Neural cell (in vitro differentiated cells): ENCODE measurements at regions not wholly inside any gene's neighbourhood (a gene's known extent, or its start where the extent isn't known, plus 50 kb on each side); places are given as distances from the start of the nearest gene placed in this dataset.

Source experiments
- H2AFZ ChIP-seq: fragments of 200-600, 300-800 bp; sonication (generic), shearing (Covaris generic); 2 replicates; pipeline ENCODE4 v1.6.0; 2014; ENCODE audit warnings: low read depth, mild to moderate bottlenecking, antibody characterized with exemption, low read length, moderate library complexity
- H3F3A ChIP-seq: fragments of 200-600 bp; shearing (Covaris generic); 2 replicates; pipeline ENCODE4 v1.6.1; 2016; ENCODE audit warnings: mild to moderate bottlenecking, moderate library complexity, mixed read lengths, antibody characterized with exemption, low read length; ENCODE audit not compliant: insufficient read depth, poor library complexity, severe bottlenecking
- H3K27ac ChIP-seq: fragments of 200-600, 300-800 bp; sonication (generic), shearing (Covaris generic); 2 replicates; pipeline ENCODE4 v1.5.1; 2014; ENCODE audit warnings: mild to moderate bottlenecking, low read length, moderate library complexity
- H3K27me3 ChIP-seq: fragments of 300-800, 200-600 bp; sonication (generic), shearing (Covaris generic); 2 replicates; pipeline ENCODE4 v1.6.0; 2014; ENCODE audit warnings: mild to moderate bottlenecking, low read depth, low read length, moderate library complexity; ENCODE audit not compliant: insufficient read depth
- H3K36me3 ChIP-seq: fragments of 300-800, 200-600 bp; sonication (generic), shearing (Covaris generic); 2 replicates; pipeline ENCODE4 v1.5.1; 2014; ENCODE audit warnings: mild to moderate bottlenecking, antibody characterized with exemption, low read length, moderate library complexity; ENCODE audit not compliant: insufficient read depth
- H3K4me2 ChIP-seq: fragments of 300-800, 200-600 bp; sonication (generic), shearing (Covaris generic); 2 replicates; pipeline ENCODE4 v1.6.0; 2014; ENCODE audit warnings: mild to moderate bottlenecking, low read length
- H3K4me3 ChIP-seq: fragments of 300-800, 200-600 bp; sonication (generic), shearing (Covaris generic); 2 replicates; pipeline ENCODE4 v1.5.1; 2014; ENCODE audit warnings: mild to moderate bottlenecking, low read length, moderate library complexity
- H3K79me2 ChIP-seq: fragments of 200-600 bp; shearing (Covaris generic); replicated peaks from 2 replicates; pipeline ENCODE4 v1.6.0; 2014; ENCODE audit warnings: mild to moderate bottlenecking, low read length, moderate library complexity; ENCODE audit not compliant: insufficient read depth
- H3K9ac ChIP-seq: fragments of 300-800, 200-600 bp; sonication (generic), shearing (Covaris generic); 2 replicates; pipeline ENCODE4 v1.6.1; 2016; ENCODE audit warnings: mild to moderate bottlenecking, low read length, mixed read lengths
- H3K9me2 ChIP-seq: fragments of 200-600 bp; shearing (Covaris generic); 2 replicates; pipeline ENCODE4 v1.6.1; 2016; ENCODE audit warnings: mild to moderate bottlenecking, low read length, mixed read lengths; ENCODE audit not compliant: insufficient read depth
- H3K9me3 ChIP-seq: fragments of 200-600, 300-800 bp; sonication (generic), shearing (Covaris generic); 2 replicates; pipeline ENCODE4 v1.6.1; 2016; ENCODE audit warnings: mild to moderate bottlenecking, mixed run types, low read length, moderate library complexity, mixed read lengths
- H4K20me1 ChIP-seq: fragments of 200-600 bp; shearing (Covaris generic); 2 replicates; pipeline ENCODE4 v1.6.1; 2016; ENCODE audit warnings: mild to moderate bottlenecking, mixed run types; ENCODE audit not compliant: insufficient read depth
- CTCF ChIP-seq: fragments of 450-650 bp; IDR thresholded peaks from 2 replicates; pipeline ENCODE4 v1.5.1; 2014; ENCODE audit warnings: antibody characterized with exemption, mild to moderate bottlenecking, moderate library complexity; ENCODE audit not compliant: poor library complexity, severe bottlenecking
- EP300 ChIP-seq: fragments of 450-650 bp; conservative IDR thresholded peaks from 2 replicates; pipeline ENCODE4 v1.6.1; 2014; ENCODE audit warnings: antibody characterized with exemption, mild to moderate bottlenecking, moderate library complexity; ENCODE audit not compliant: poor library complexity, severe bottlenecking
- EZH2 ChIP-seq: fragments of 200-600, 300-800 bp; shearing (Covaris generic), sonication (generic); IDR thresholded peaks from 2 replicates; pipeline ENCODE4 v1.6.1; 2014; ENCODE audit warnings: antibody characterized with exemption, low read length, borderline replicate concordance, mild to moderate bottlenecking; ENCODE audit not compliant: insufficient read depth, poor library complexity, severe bottlenecking
- MXI1 ChIP-seq: fragments of 450-650 bp; conservative IDR thresholded peaks from 2 replicates; pipeline ENCODE4 v1.6.1; 2014; ENCODE audit warnings: antibody characterized with exemption, mild to moderate bottlenecking; ENCODE audit not compliant: poor library complexity, severe bottlenecking
- POLR2AphosphoS5 ChIP-seq: IDR thresholded peaks from 2 replicates; pipeline ENCODE4 v1.6.1; 2012
- RAD21 ChIP-seq: fragments of 450-650 bp; conservative IDR thresholded peaks from 2 replicates; pipeline ENCODE4 v1.6.1; 2014; ENCODE audit warnings: antibody characterized with exemption, mild to moderate bottlenecking, moderate library complexity
- REST ChIP-seq: IDR thresholded peaks from 2 replicates; pipeline ENCODE4 v1.6.1; 2012; ENCODE audit warnings: borderline replicate concordance
- SMC3 ChIP-seq: fragments of 450-650 bp; conservative IDR thresholded peaks from 2 replicates; pipeline ENCODE4 v1.6.1; 2014; ENCODE audit warnings: antibody characterized with exemption, mild to moderate bottlenecking, moderate library complexity; ENCODE audit not compliant: poor library complexity
- TAF1 ChIP-seq: IDR thresholded peaks from 2 replicates; pipeline ENCODE4 v1.6.1; 2012; ENCODE audit warnings: low read depth

- no peak overlapping the region for H3K4me3 ChIP-seq
- H3K79me2 ChIP-seq = no peaks in the 10 kb centered on the region
- H2AFZ ChIP-seq = no peak overlapping the region
- H4K20me1 ChIP-seq = no peaks in the 10 kb centered on the region
- no peaks in the 10 kb centered on the region for H3F3A ChIP-seq
- H3K27ac ChIP-seq = no peak overlapping the region
- no peak for TF ChIP-seq MXI1
- TF ChIP-seq EP300 = no peak
- no peak for TF ChIP-seq SMC3
- TF ChIP-seq POLR2AphosphoS5 = no peak
- no peak for TF ChIP-seq EZH2
- TF ChIP-seq RAD21 = no peak
- TF ChIP-seq REST = no peak
- TF ChIP-seq CTCF = no peak
- TF ChIP-seq TAF1 = no peak
- H3K27me3 ChIP-seq = no peaks in the 10 kb centered on the region
- no peaks in the 10 kb centered on the region for H3K9me3 ChIP-seq
- no peaks in the 10 kb centered on the region for H3K36me3 ChIP-seq
- H3K9me2 ChIP-seq = no peaks in the 10 kb centered on the region
- H3K4me2 ChIP-seq = no peak overlapping the region
- no peak overlapping the region for H3K9ac ChIP-seq
Observed at GRCh38 chr3:31224936-31225335, 307.8 kb upstream of the STT3B start.

- no peak for TF ChIP-seq CTCF
- TF ChIP-seq POLR2AphosphoS5 = no peak
- no peak for TF ChIP-seq EZH2
- TF ChIP-seq RAD21 = no peak
- TF ChIP-seq EP300 = no peak
- no peak for TF ChIP-seq SMC3
- TF ChIP-seq MXI1 = no peak
- TF ChIP-seq REST = no peak
- TF ChIP-seq TAF1 = no peak
- Histone ChIP-seq H3K4me3 (no peak overlapping the region), H3K36me3 (no peaks in the 10 kb centered on the region), H3K27me3 (no peaks in the 10 kb centered on the region), H4K20me1 (no peaks in the 10 kb centered on the region), H3K9me3 (no peaks in the 10 kb centered on the region), H3K9me2 (no peaks in the 10 kb centered on the region), H3K27ac (no peak overlapping the region), H3F3A (no peaks in the 10 kb centered on the region), H3K79me2 (no peaks in the 10 kb centered on the region), H3K9ac (no peak overlapping the region), H3K4me2 (no peak overlapping the region), H2AFZ (no peak overlapping the region)
Observed at GRCh38 chr3:31225923-31226322, 306.8 kb upstream of the STT3B start.
